Endothelial cell of umbilical vein (primary cell): ENCODE measurements at regions not wholly inside any gene's neighbourhood (a gene's known extent, or its start where the extent isn't known, plus 50 kb on each side); places are given as distances from the start of the nearest gene placed in this dataset.

ENCODE experiments used
- BruUV-seq: library from RNA; stranded (reverse); fragments of 400-500 nt; replicated peaks from 2 replicates; lab custom pipeline; 2021; lab: Mats Ljungman, UMichigan
- CTCF ChIA-PET: fragments of 300-600, 350-600 bp; sonication (Branson Sonifier 250); formaldehyde crosslinking; loops from one replicate; lab custom pipeline; 2021; ENCODE audit warnings: antibody characterized with exemption, inconsistent platforms; lab: Charles Lee
- POLR2A ChIA-PET: fragments of 300-600, 350-600 bp; sonication (Branson Sonifier 250); formaldehyde crosslinking; loops from one replicate; lab custom pipeline; 2021; ENCODE audit warnings: antibody characterized with exemption, inconsistent platforms; lab: Charles Lee
- DNase-seq: peaks from one replicate; pipeline ENCODE4 v3.0.0-alpha.2; 2011; ENCODE audit warnings: low read depth, low spot score
- FAIRE-seq: peaks from 2 replicates; lab custom pipeline; 2011; peaks lifted over from hg19 to GRCh38; lab: Jason Lieb, UNC
- H2AFZ ChIP-seq: 2 replicates; pipeline ENCODE4 v1.6.0; 2012; ENCODE audit warnings: low read depth, low read length, control low read depth, inconsistent platforms
- H3K27ac ChIP-seq: 2 replicates; pipeline ENCODE4 v1.5.1; 2011; ENCODE audit warnings: low read depth, mild to moderate bottlenecking, control low read depth, low read length, moderate library complexity; ENCODE audit not compliant: insufficient read depth
- H3K27me3 ChIP-seq, 2 experiments: 2 replicates each; pipeline versions ENCODE4 v1.6.0 to v1.6.1; 2011; ENCODE audit warnings: low read length in 2 of 2, mixed read lengths in 1 of 2; ENCODE audit not compliant: control insufficient read depth in 2 of 2, insufficient read depth in 2 of 2
- H3K36me3 ChIP-seq, 2 experiments: 2 replicates in 1 of 2; 3 replicates in 1 of 2; pipeline ENCODE4 v1.5.1; 2011; ENCODE audit warnings: low read length in 2 of 2, mild to moderate bottlenecking in 1 of 2, moderate library complexity in 1 of 2; ENCODE audit not compliant: control insufficient read depth in 2 of 2, insufficient read depth in 2 of 2; ENCODE audit errors: extremely low read depth in 1 of 2
- H3K4me1 ChIP-seq: 3 replicates; pipeline ENCODE4 v1.5.1; 2011; ENCODE audit warnings: mild to moderate bottlenecking, low read length; ENCODE audit not compliant: control insufficient read depth, insufficient read depth; ENCODE audit errors: extremely low read depth
- H3K4me2 ChIP-seq: 2 replicates; pipeline ENCODE4 v1.6.1; 2011; ENCODE audit warnings: low read length, control low read depth, mixed read lengths; ENCODE audit not compliant: insufficient read depth
- H3K4me3 ChIP-seq, 3 experiments: fragments of 200-600 bp in 1 of 3; sonication (generic), shearing (Covaris generic) in 1 of 3; replicated peaks in 1 of 3; 2 replicates each; pipeline ENCODE4 v1.5.1; 2011 to 2016; ENCODE audit warnings: control low read depth in 3 of 3, low read length in 3 of 3, mild to moderate bottlenecking in 2 of 3, inconsistent platforms in 1 of 3, low read depth in 1 of 3, moderate library complexity in 1 of 3; ENCODE audit not compliant: insufficient read depth in 1 of 3
- H3K79me2 ChIP-seq: 2 replicates; pipeline ENCODE4 v1.6.0; 2012; ENCODE audit warnings: low read length, inconsistent platforms; ENCODE audit not compliant: control insufficient read depth, insufficient read depth
- H3K9ac ChIP-seq: replicated peaks from 2 replicates; pipeline ENCODE3; 2011; ENCODE audit warnings: low read length, control low read depth; ENCODE audit not compliant: insufficient read depth; ENCODE audit errors: extremely low read depth
- H3K9me1 ChIP-seq: replicated peaks from 3 replicates; pipeline ENCODE4 v1.6.0; 2011; ENCODE audit warnings: mild to moderate bottlenecking, low read length; ENCODE audit not compliant: control insufficient read depth, insufficient read depth; ENCODE audit errors: extremely low read depth
- H3K9me3 ChIP-seq: replicated peaks from 2 replicates; pipeline ENCODE4 v1.5.1; 2012; ENCODE audit warnings: low read length, inconsistent platforms; ENCODE audit not compliant: control insufficient read depth, insufficient read depth
- H4K20me1 ChIP-seq: replicated peaks from 2 replicates; pipeline ENCODE3; 2011; ENCODE audit warnings: mild to moderate bottlenecking, low read length; ENCODE audit not compliant: control insufficient read depth, insufficient read depth; ENCODE audit errors: extremely low read depth
- EZH2 ChIP-seq: IDR thresholded peaks from 2 replicates; pipeline ENCODE4 v1.6.1; 2012; ENCODE audit warnings: borderline replicate concordance, low read depth, mild to moderate bottlenecking, moderate library complexity, low read length, inconsistent platforms; ENCODE audit not compliant: severe bottlenecking
- FOS ChIP-seq: IDR thresholded peaks from 2 replicates; pipeline ENCODE4 v1.6.1; 2011; ENCODE audit warnings: mild to moderate bottlenecking, low read length, moderate library complexity, borderline replicate concordance; ENCODE audit not compliant: insufficient read depth
- GATA2 ChIP-seq: IDR thresholded peaks from 2 replicates; pipeline ENCODE4 v1.7.0; 2011; ENCODE audit warnings: low read depth, mild to moderate bottlenecking, moderate library complexity, mixed read lengths, low read length; ENCODE audit not compliant: insufficient read length, insufficient read depth
- JUN ChIP-seq: IDR thresholded peaks from 2 replicates; pipeline ENCODE4 v1.6.1; 2011; ENCODE audit warnings: borderline replicate concordance, low read depth; ENCODE audit not compliant: insufficient read length, insufficient read depth
- MYC ChIP-seq: IDR thresholded peaks from one replicate; pipeline ENCODE4 v1.6.1; 2011; ENCODE audit warnings: mild to moderate bottlenecking, low read depth, low read length
- POLR2A ChIP-seq: IDR thresholded peaks from 2 replicates; pipeline ENCODE4 v1.6.1; 2012; ENCODE audit warnings: low read depth, mild to moderate bottlenecking, control low read depth, low read length
- POLR2AphosphoS5 ChIP-seq: IDR thresholded peaks from 2 replicates; pipeline ENCODE4 v1.6.1; 2012; ENCODE audit warnings: low read depth, mild to moderate bottlenecking, control low read depth, low read length, moderate library complexity; ENCODE audit not compliant: insufficient read depth
- dilution Hi-C: fragments of 300-500 bp; cut with MboI; formaldehyde crosslinking; loops from one replicate; pipeline ENCODE4 v1.15.0; 2019; ENCODE audit warnings: low sequenced_read_pairs; ENCODE audit not compliant: extremely low pct_ligation_motif_present
- intact Hi-C: fragments of 100-400 bp; cut with micrococcal nuclease; formaldehyde crosslinking; loops from one replicate; pipeline ENCODE4 v1.10.0; 2022
- TF ChIP-seq, protein P1 (sequence below), 2 donors: IDR thresholded peaks; 1 replicate in 1 of 2; 2 replicates in 1 of 2; pipeline ENCODE4 v1.5.1; 2011; ENCODE audit warnings: low read length in 2 of 2, mild to moderate bottlenecking in 2 of 2, moderate library complexity in 2 of 2, control low read depth in 1 of 2, inconsistent platforms in 1 of 2, low read depth in 1 of 2; ENCODE audit not compliant: insufficient read depth in 1 of 2; ENCODE audit errors: extremely low read depth in 1 of 2
- TF ChIP-seq, protein P2 (sequence below): IDR thresholded peaks from 2 replicates; pipeline ENCODE4 v1.6.1; 2011; ENCODE audit not compliant: insufficient read depth, insufficient read length

DNA sequence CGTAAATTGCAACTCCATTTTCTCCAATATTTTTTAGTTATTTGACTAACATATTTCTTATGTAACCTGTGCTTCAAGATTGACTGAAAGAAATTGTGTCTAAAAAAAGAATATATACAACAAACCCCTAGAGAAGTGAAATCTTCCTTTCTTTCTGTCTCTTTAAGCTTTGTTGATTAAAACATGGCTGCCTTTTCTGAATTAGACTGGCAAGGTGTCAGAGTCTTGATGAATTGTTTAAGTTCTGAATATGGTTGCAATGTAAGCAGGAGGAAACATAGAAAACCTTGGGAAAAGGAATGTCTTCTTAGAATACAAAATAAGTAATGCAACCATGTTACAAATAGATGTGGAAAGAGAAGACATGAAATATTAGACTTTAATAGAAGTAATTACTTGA is 209.8 kb upstream of the CTNND2 start:
- DNase-seq (no peak), FAIRE-seq (no peak)
- Histone ChIP-seq H3K27me3 (no peaks in the 10 kb centered on the region), H2AFZ (no peak overlapping the region), H3K9me3 (peaks cover 2% of the 10 kb centered on the region), H4K20me1 (no peaks in the 10 kb centered on the region), H3K9me1 (no peaks in the 10 kb centered on the region), H3K79me2 (no peaks in the 10 kb centered on the region), H3K27ac (no peak overlapping the region), H3K4me2 (no peak overlapping the region), H3K36me3 (no peaks in the 10 kb centered on the region), H3K4me1 (no peaks in the 10 kb centered on the region), H3K4me3 (no peak overlapping the region), H3K9ac (no peak overlapping the region)
- CTCF ChIA-PET, result no interaction called here
- POLR2A ChIA-PET, result no interaction called here
- dilution Hi-C loops (no loop called here), intact Hi-C loops (no loop called here)
- no TSS peak for BruUV-seq
- TF ChIP-seq JUN (no peak), FOS (no peak), POLR2A (no peak), GATA2 (no peak), POLR2AphosphoS5 (no peak), EZH2 (no peak), MYC (no peak)
- TF ChIP-seq, protein P1, sequence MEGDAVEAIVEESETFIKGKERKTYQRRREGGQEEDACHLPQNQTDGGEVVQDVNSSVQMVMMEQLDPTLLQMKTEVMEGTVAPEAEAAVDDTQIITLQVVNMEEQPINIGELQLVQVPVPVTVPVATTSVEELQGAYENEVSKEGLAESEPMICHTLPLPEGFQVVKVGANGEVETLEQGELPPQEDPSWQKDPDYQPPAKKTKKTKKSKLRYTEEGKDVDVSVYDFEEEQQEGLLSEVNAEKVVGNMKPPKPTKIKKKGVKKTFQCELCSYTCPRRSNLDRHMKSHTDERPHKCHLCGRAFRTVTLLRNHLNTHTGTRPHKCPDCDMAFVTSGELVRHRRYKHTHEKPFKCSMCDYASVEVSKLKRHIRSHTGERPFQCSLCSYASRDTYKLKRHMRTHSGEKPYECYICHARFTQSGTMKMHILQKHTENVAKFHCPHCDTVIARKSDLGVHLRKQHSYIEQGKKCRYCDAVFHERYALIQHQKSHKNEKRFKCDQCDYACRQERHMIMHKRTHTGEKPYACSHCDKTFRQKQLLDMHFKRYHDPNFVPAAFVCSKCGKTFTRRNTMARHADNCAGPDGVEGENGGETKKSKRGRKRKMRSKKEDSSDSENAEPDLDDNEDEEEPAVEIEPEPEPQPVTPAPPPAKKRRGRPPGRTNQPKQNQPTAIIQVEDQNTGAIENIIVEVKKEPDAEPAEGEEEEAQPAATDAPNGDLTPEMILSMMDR (IDR thresholded peaks at IDR 0.05; ENCODE audit: extremely low read depth in 1 of 2, insufficient read depth in 1 of 2, low read depth in 1 of 2, low read length in 2 of 2), result no peak
- TF ChIP-seq, protein P2, sequence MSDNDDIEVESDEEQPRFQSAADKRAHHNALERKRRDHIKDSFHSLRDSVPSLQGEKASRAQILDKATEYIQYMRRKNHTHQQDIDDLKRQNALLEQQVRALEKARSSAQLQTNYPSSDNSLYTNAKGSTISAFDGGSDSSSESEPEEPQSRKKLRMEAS, result no peak
